ENCODE measurements at regions not wholly inside any gene's neighbourhood (a gene's known extent, or its start where the extent isn't known, plus 50 kb on each side); places are given as distances from the start of the nearest gene placed in this dataset.

DNA sequence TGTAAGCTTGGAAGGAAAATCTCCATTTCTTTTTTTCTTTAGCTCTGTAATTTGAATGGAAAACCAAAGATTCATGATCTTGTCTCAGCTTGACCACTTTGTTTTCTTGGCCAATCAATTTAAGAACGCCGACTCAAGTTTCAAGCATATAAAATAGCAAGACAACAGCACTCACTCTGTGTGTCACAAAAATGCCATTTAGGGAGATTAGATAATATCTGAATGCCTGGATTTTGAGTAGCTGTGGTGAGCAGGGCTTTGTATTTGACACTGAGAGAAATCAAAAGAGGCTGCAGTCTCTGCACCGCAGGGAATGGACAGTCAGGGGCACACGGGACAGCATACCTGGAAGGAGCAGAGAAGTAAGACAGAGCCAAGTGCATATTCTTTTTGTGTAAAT is 209.5 kb upstream of the SLC10A2 start:
- Histone ChIP-seq H3K27me3 (no peaks in the 10 kb centered on the region), H3K36me3 (no peaks in the 10 kb centered on the region), H3K27ac (no peak overlapping the region), H3K9me3 (no peaks in the 10 kb centered on the region), H3K4me3 (no peak overlapping the region), H3K4me1 (no peaks in the 10 kb centered on the region)
- DNase-seq (ENCODE audit: low spot score in 2 of 2): no peak
- TF ChIP-seq, protein P1, sequence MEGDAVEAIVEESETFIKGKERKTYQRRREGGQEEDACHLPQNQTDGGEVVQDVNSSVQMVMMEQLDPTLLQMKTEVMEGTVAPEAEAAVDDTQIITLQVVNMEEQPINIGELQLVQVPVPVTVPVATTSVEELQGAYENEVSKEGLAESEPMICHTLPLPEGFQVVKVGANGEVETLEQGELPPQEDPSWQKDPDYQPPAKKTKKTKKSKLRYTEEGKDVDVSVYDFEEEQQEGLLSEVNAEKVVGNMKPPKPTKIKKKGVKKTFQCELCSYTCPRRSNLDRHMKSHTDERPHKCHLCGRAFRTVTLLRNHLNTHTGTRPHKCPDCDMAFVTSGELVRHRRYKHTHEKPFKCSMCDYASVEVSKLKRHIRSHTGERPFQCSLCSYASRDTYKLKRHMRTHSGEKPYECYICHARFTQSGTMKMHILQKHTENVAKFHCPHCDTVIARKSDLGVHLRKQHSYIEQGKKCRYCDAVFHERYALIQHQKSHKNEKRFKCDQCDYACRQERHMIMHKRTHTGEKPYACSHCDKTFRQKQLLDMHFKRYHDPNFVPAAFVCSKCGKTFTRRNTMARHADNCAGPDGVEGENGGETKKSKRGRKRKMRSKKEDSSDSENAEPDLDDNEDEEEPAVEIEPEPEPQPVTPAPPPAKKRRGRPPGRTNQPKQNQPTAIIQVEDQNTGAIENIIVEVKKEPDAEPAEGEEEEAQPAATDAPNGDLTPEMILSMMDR (IDR thresholded peaks at IDR 0.05): no peak
- intact Hi-C loops (cut with DNase I): no loop called here

- TF ChIP-seq, protein P1 (IDR thresholded peaks at IDR 0.05): no peak
- Histone ChIP-seq H3K27me3 (no peaks in the 10 kb centered on the region), H3K27ac (no peak overlapping the region), H3K4me3 (no peak overlapping the region), H3K4me1 (no peaks in the 10 kb centered on the region), H3K9me3 (no peaks in the 10 kb centered on the region), H3K36me3 (no peaks in the 10 kb centered on the region)
- intact Hi-C loops (cut with DNase I): no loop called here
- no peak for DNase-seq (ENCODE audit: low spot score in 2 of 2)
Measured at GRCh38 chr13:103275081-103275480, 208.9 kb upstream of the SLC10A2 start.

DNA sequence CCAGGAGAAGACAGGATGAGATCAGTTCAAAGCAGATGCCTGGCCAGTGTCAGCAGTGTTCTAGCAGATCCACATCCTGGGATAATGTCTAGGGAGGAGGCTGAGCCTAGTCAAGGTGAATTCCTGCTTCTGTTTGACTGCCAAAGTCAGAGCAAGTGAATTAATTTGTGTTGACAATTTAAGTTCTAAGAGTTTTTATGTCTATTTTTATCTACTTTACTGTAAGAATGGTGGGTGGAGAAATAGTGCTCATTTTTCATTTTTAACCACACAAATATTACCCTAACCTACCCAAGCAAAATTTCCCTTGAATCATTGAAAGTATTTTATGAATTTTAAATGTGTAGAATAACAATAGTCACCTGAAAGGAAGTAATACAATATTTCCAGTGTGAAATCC is 207.6 kb upstream of the SLC10A2 start:
- Histone ChIP-seq H3K27me3 (no peaks in the 10 kb centered on the region), H3K4me3 (no peak overlapping the region), H3K9me3 (no peaks in the 10 kb centered on the region), H3K27ac (no peak overlapping the region), H3K4me1 (no peaks in the 10 kb centered on the region), H3K36me3 (no peaks in the 10 kb centered on the region)
- DNase-seq (ENCODE audit: low spot score in 2 of 2): no peak
- TF ChIP-seq, protein P1 (IDR thresholded peaks at IDR 0.05): no peak
- intact Hi-C loops (cut with DNase I): no loop called here

GRCh38 chr13:103272770-103273169 is 206.6 kb upstream of the SLC10A2 start:
- H3K27ac ChIP-seq: no peak overlapping the region
- intact Hi-C loops (cut with DNase I): no loop called here
- DNase-seq (ENCODE audit: low spot score in 2 of 2): no peak
- no peaks in the 10 kb centered on the region for H3K4me1 ChIP-seq
- H3K36me3 ChIP-seq: no peaks in the 10 kb centered on the region
- no peaks in the 10 kb centered on the region for H3K9me3 ChIP-seq
- TF ChIP-seq, protein P1 (IDR thresholded peaks at IDR 0.05): no peak
- H3K27me3 ChIP-seq: no peaks in the 10 kb centered on the region
- H3K4me3 ChIP-seq: no peak overlapping the region

GRCh38 chr13:103263448-103263847 is 197.2 kb upstream of the SLC10A2 start:
- intact Hi-C loops (cut with DNase I): no loop called here
- no peak overlapping the region for H3K4me3 ChIP-seq
- no peaks in the 10 kb centered on the region for H3K36me3 ChIP-seq
- H3K27me3 ChIP-seq: no peaks in the 10 kb centered on the region
- H3K9me3 ChIP-seq: peaks cover 0 to 6% of the 10 kb centered on the region in 2 donors
- no peak overlapping the region for H3K27ac ChIP-seq
- TF ChIP-seq, protein P1 (IDR thresholded peaks at IDR 0.05): no peak
- DNase-seq (ENCODE audit: low spot score in 2 of 2): no peak
- no peaks in the 10 kb centered on the region for H3K4me1 ChIP-seq

DNA sequence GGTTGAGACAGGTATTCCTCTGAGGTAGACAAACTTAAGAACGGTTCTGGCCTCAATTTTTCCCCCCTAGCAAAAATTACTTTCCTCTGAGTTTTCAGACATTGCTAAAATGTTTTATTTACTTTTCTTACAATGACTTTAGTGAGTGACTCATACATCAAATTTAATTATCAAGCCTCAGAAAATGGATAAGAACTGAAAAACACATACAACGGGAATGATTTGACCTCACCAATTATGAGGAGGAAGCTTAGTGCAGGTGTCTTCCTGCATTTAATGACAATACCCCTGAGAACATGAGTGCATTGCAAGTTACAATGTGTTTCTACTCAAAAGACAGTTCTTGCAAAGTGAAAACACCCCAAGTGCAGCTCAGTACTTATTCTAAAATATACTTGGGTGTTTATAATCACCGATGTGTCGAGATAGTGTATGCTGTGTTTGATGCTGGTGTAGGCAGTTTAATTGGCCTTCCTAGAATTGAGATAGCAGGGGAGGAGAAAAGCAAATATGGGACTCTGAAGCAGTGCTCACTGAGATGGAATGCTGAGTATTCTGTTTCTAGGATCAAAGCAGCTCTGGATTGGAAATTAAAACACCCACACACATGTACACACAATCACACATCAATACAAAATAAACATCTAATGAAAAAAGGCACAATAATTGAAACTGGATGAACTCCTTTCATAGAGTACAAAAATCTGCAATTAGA is 189.5 kb upstream of the SLC10A2 start:
- Histone ChIP-seq H3K36me3 (no peaks in the 10 kb centered on the region), H3K27me3 (no peaks in the 10 kb centered on the region), H3K9me3 (no peaks in the 10 kb centered on the region), H3K27ac (no peak overlapping the region), H3K4me3 (no peak overlapping the region), H3K4me1 (no peaks in the 10 kb centered on the region)
- intact Hi-C loops (cut with DNase I): no loop called here
- TF ChIP-seq, protein P1 (IDR thresholded peaks at IDR 0.05): no peak
- DNase-seq (ENCODE audit: low spot score in 2 of 2): no peak

All from ascending aorta (tissue), 2 donors.